Loucy (cell line): ENCODE measurements at regions not wholly inside any gene's neighbourhood (a gene's known extent, or its start where the extent isn't known, plus 50 kb on each side); places are given as distances from the start of the nearest gene placed in this dataset.

Experiments
- H2AFZ ChIP-seq: fragments of 200-600 bp; sonication (generic); 2 replicates; pipeline ENCODE4 v1.6.0; 2016; ENCODE audit warnings: antibody characterized with exemption, mild to moderate bottlenecking, low read length, moderate library complexity
- H3F3A ChIP-seq: fragments of 200-600 bp; 2 replicates; pipeline ENCODE4 v1.6.0; 2016; ENCODE audit warnings: antibody characterized with exemption, low read depth, mild to moderate bottlenecking
- H3K27me3 ChIP-seq: fragments of 200-600 bp; sonication (generic); 2 replicates; pipeline ENCODE4 v1.6.1; 2014; ENCODE audit warnings: low read length, mild to moderate bottlenecking; ENCODE audit not compliant: insufficient read depth, poor library complexity, severe bottlenecking
- H3K36me3 ChIP-seq: fragments of 200-600 bp; sonication (generic); 2 replicates; pipeline ENCODE4 v1.6.1; 2016; ENCODE audit warnings: low read length; ENCODE audit not compliant: insufficient read depth
- H3K4me1 ChIP-seq: fragments of 200-600 bp; sonication (generic); 2 replicates; pipeline ENCODE4 v1.5.1; 2014; ENCODE audit warnings: low read length, mild to moderate bottlenecking; ENCODE audit not compliant: insufficient read depth, poor library complexity, severe bottlenecking
- H3K4me2 ChIP-seq: fragments of 200-600 bp; sonication (generic); 2 replicates; pipeline ENCODE4 v1.6.0; 2014; ENCODE audit warnings: antibody characterized with exemption, low read length, low read depth, mild to moderate bottlenecking; ENCODE audit not compliant: poor library complexity, severe bottlenecking
- H3K4me3 ChIP-seq: fragments of 200-600 bp; sonication (generic); 2 replicates; pipeline ENCODE4 v1.5.1; 2014; ENCODE audit warnings: low read length, mild to moderate bottlenecking, mixed read lengths; ENCODE audit not compliant: poor library complexity, severe bottlenecking
- H3K79me2 ChIP-seq: fragments of 200-600 bp; sonication (generic); 2 replicates; pipeline ENCODE4 v1.6.1; 2014; ENCODE audit warnings: low read length; ENCODE audit not compliant: insufficient read depth
- H3K9ac ChIP-seq: fragments of 200-600 bp; sonication (generic); 2 replicates; pipeline ENCODE4 v1.6.0; 2014; ENCODE audit warnings: mild to moderate bottlenecking, low read depth, low read length, moderate library complexity; ENCODE audit not compliant: poor library complexity, severe bottlenecking
- H3K9me2 ChIP-seq: fragments of 200-600 bp; sonication (generic); replicated peaks from 2 replicates; pipeline ENCODE4 v1.6.1; 2016; ENCODE audit warnings: low read depth, low read length, mixed read lengths
- H3K9me3 ChIP-seq: fragments of 200-600 bp; sonication (generic); 2 replicates; pipeline ENCODE4 v1.6.1; 2014; ENCODE audit warnings: mild to moderate bottlenecking, antibody characterized with exemption, low read length, low read depth; ENCODE audit not compliant: insufficient read depth
- H4K20me1 ChIP-seq: fragments of 200-600 bp; sonication (generic); 2 replicates; pipeline ENCODE4 v1.6.0; 2014; ENCODE audit warnings: antibody characterized with exemption, low read length, mild to moderate bottlenecking; ENCODE audit not compliant: insufficient read depth, poor library complexity, severe bottlenecking
- CTCF ChIP-seq: fragments of 200-600 bp; sonication (generic); conservative IDR thresholded peaks from 2 replicates; pipeline ENCODE4 v1.5.1; 2014; ENCODE audit warnings: mild to moderate bottlenecking, antibody characterized with exemption, low read length
- EZH2phosphoT487 ChIP-seq: fragments of 200-600 bp; IDR thresholded peaks from 2 replicates; pipeline ENCODE4 v1.6.1; 2018; ENCODE audit warnings: antibody characterized with exemption, mild to moderate bottlenecking, moderate library complexity, borderline replicate concordance

- no peaks in the 10 kb centered on the region for H3F3A ChIP-seq
- H3K9ac ChIP-seq: no peak overlapping the region
- H4K20me1 ChIP-seq: no peaks in the 10 kb centered on the region
- H2AFZ ChIP-seq: no peak overlapping the region
- H3K36me3 ChIP-seq: no peaks in the 10 kb centered on the region
- no peak for TF ChIP-seq EZH2phosphoT487
- TF ChIP-seq CTCF: no peak
- no peaks in the 10 kb centered on the region for H3K27me3 ChIP-seq
- H3K79me2 ChIP-seq: no peaks in the 10 kb centered on the region
- H3K4me3 ChIP-seq: no peak overlapping the region
- no peaks in the 10 kb centered on the region for H3K9me2 ChIP-seq
- H3K4me1 ChIP-seq: peaks cover 16% of the 10 kb centered on the region
- no peak overlapping the region for H3K4me2 ChIP-seq
- H3K9me3 ChIP-seq: no peaks in the 10 kb centered on the region
Observed at GRCh38 chr18:55116863-55117262, 157.6 kb upstream of the CCDC68 start.

GRCh38 chr18:55115606-55116005 lies 156.3 kb upstream of the CCDC68 start:
- Histone ChIP-seq H3K4me2 (no peak overlapping the region), H3K4me1 (peaks cover 12% of the 10 kb centered on the region), H3K9ac (no peak overlapping the region), H3K36me3 (no peaks in the 10 kb centered on the region), H2AFZ (no peak overlapping the region), H4K20me1 (no peaks in the 10 kb centered on the region), H3K9me3 (no peaks in the 10 kb centered on the region), H3K27me3 (no peaks in the 10 kb centered on the region), H3K9me2 (no peaks in the 10 kb centered on the region), H3F3A (no peaks in the 10 kb centered on the region), H3K79me2 (no peaks in the 10 kb centered on the region), H3K4me3 (no peak overlapping the region)
- TF ChIP-seq CTCF (no peak), EZH2phosphoT487 (no peak)

GRCh38 chr18:55114876-55115275 lies 155.6 kb upstream of the CCDC68 start:
- H3F3A ChIP-seq: no peaks in the 10 kb centered on the region
- H3K79me2 ChIP-seq: no peaks in the 10 kb centered on the region
- no peak overlapping the region for H3K4me3 ChIP-seq
- no peak overlapping the region for H3K4me2 ChIP-seq
- no peaks in the 10 kb centered on the region for H3K27me3 ChIP-seq
- TF ChIP-seq CTCF (no peak), EZH2phosphoT487 (no peak)
- peaks cover 5% of the 10 kb centered on the region for H3K4me1 ChIP-seq
- H4K20me1 ChIP-seq: no peaks in the 10 kb centered on the region
- H2AFZ ChIP-seq: no peak overlapping the region
- no peaks in the 10 kb centered on the region for H3K36me3 ChIP-seq
- no peaks in the 10 kb centered on the region for H3K9me2 ChIP-seq
- no peaks in the 10 kb centered on the region for H3K9me3 ChIP-seq
- H3K9ac ChIP-seq: no peak overlapping the region
